ENCODE measurements at regions not wholly inside any gene's neighbourhood (a gene's known extent, or its start where the extent isn't known, plus 50 kb on each side); places are given as distances from the start of the nearest gene placed in this dataset.

DNA sequence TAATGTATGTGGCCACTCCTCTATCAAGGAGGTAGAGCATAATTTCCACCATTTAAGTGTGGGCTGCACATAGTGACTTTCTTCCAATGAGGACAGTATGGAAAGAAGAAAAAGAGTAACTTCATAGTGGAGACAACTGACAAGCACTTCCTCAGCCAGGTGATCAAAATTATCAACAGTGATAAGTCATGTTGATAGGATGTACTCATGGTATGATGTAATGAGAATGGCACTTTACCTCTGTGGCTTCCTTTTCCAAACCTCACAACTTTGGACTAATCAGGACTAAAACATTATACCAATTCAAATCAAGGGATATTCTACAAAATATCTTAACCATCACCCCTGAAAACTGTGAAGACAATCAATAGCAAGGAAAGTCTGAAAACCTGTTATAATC is 302.3 kb upstream of the CITED2 start:
- H3K36me3 ChIP-seq (ENCODE audit: insufficient read depth, low read length, poor library complexity, severe bottlenecking), result no peaks in the 10 kb centered on the region
- no peak for DNase-seq (ENCODE audit: low spot score)
- intact Hi-C loops (cut with micrococcal nuclease; ENCODE audit: unreplicated experiment), result no loop called here
- no peak overlapping the region for H3K27ac ChIP-seq (ENCODE audit: low read depth, low read length, poor library complexity, severe bottlenecking)
- no TSS peak for BruUV-seq (replicated peaks)
- H3K27me3 ChIP-seq (replicated peaks; ENCODE audit: insufficient read depth, low read depth, low read length, poor library complexity), result no peaks in the 10 kb centered on the region
- CTCF ChIA-PET, result no interaction called here
- H3K9me3 ChIP-seq (ENCODE audit: low read depth, low read length, poor library complexity, severe bottlenecking), result no peaks in the 10 kb centered on the region
- no peaks in the 10 kb centered on the region for H3K4me1 ChIP-seq (ENCODE audit: insufficient read depth, low read length, poor library complexity, severe bottlenecking)
- TF ChIP-seq EZH2 (IDR thresholded peaks at IDR 0.05; ENCODE audit: borderline replicate concordance, low read depth, low read length, poor library complexity, severe bottlenecking), result no peak
- no peak for TF ChIP-seq CTCF (conservative IDR thresholded peaks at IDR 0.05; ENCODE audit: low read depth, low read length)
- POLR2A ChIA-PET (ENCODE audit: low non-redundant PET), result no interaction called here
- no peak overlapping the region for H3K4me3 ChIP-seq (ENCODE audit: low read depth, low read length, poor library complexity, severe bottlenecking)

DNA sequence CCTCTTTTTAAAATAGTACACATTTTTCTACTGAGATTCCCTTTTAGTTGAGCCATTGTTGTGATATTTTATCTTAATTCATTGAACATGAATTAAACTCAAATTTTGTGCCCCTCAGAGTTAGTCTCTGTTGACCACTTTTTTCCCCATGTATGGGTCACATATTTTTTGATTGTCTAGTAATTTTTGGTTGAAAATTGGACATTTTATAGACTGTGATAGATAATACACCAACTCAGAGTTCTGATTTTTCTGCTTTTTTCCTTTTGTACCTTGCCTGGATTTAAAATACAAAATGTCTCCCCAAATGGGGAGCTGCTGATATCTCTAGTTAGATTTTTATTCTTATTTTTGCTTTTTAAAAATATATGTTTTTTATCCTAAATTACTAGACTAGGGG is 291.8 kb upstream of the CITED2 start:
- no peak overlapping the region for H3K27ac ChIP-seq (ENCODE audit: low read depth, low read length, poor library complexity, severe bottlenecking)
- CTCF ChIA-PET, result no interaction called here
- no TSS peak for BruUV-seq (replicated peaks)
- H3K4me1 ChIP-seq (ENCODE audit: insufficient read depth, low read length, poor library complexity, severe bottlenecking), result no peaks in the 10 kb centered on the region
- no peaks in the 10 kb centered on the region for H3K36me3 ChIP-seq (ENCODE audit: insufficient read depth, low read length, poor library complexity, severe bottlenecking)
- no peak overlapping the region for H3K4me3 ChIP-seq (ENCODE audit: low read depth, low read length, poor library complexity, severe bottlenecking)
- POLR2A ChIA-PET (ENCODE audit: low non-redundant PET), result no interaction called here
- TF ChIP-seq CTCF (conservative IDR thresholded peaks at IDR 0.05; ENCODE audit: low read depth, low read length), result no peak
- H3K27me3 ChIP-seq (replicated peaks; ENCODE audit: insufficient read depth, low read depth, low read length, poor library complexity), result no peaks in the 10 kb centered on the region
- no peak for DNase-seq (ENCODE audit: low spot score)
- intact Hi-C loops (cut with micrococcal nuclease; ENCODE audit: unreplicated experiment), result no loop called here
- peaks cover 13% of the 10 kb centered on the region for H3K9me3 ChIP-seq (ENCODE audit: low read depth, low read length, poor library complexity, severe bottlenecking)

DNA sequence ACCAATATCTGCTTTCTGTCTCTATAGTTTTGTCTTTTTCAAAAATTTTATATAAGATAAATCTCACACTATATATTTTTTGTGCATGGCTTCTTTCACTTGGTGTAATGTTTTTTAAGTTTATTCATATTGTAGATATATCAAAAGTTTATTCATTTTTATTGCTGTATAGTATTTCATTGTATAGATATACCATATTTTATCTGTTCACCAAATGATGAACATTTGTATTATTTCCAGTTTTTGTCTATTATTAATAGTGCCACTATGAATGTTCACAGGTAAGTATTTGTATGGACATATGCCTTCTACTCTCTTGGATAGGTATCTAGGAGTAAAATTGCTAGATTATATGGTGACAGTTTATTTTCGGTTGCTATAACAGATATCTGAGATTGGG is 289.5 kb upstream of the CITED2 start:
- BruUV-seq (replicated peaks), result no TSS peak
- H3K36me3 ChIP-seq (ENCODE audit: insufficient read depth, low read length, poor library complexity, severe bottlenecking), result no peaks in the 10 kb centered on the region
- intact Hi-C loops (cut with micrococcal nuclease; ENCODE audit: unreplicated experiment), result no loop called here
- ChIA-PET CTCF (no interaction called here), POLR2A (ENCODE audit: low non-redundant PET) (no interaction called here)
- H3K4me3 ChIP-seq (ENCODE audit: low read depth, low read length, poor library complexity, severe bottlenecking), result no peak overlapping the region
- TF ChIP-seq CTCF (conservative IDR thresholded peaks at IDR 0.05; ENCODE audit: low read depth, low read length), result no peak
- TF ChIP-seq EZH2 (IDR thresholded peaks at IDR 0.05; ENCODE audit: borderline replicate concordance, low read depth, low read length, poor library complexity, severe bottlenecking), result no peak
- no peaks in the 10 kb centered on the region for H3K4me1 ChIP-seq (ENCODE audit: insufficient read depth, low read length, poor library complexity, severe bottlenecking)
- no peaks in the 10 kb centered on the region for H3K27me3 ChIP-seq (replicated peaks; ENCODE audit: insufficient read depth, low read depth, low read length, poor library complexity)
- peaks cover 13% of the 10 kb centered on the region for H3K9me3 ChIP-seq (ENCODE audit: low read depth, low read length, poor library complexity, severe bottlenecking)
- H3K27ac ChIP-seq (ENCODE audit: low read depth, low read length, poor library complexity, severe bottlenecking), result no peak overlapping the region
- no peak for DNase-seq (ENCODE audit: low spot score)

Measured in A673 (cell line).